Pancreas (tissue), 10 donors: ENCODE measurements at regions not wholly inside any gene's neighbourhood (a gene's known extent, or its start where the extent isn't known, plus 50 kb on each side); places are given as distances from the start of the nearest gene placed in this dataset.

Experiments
- ATAC-seq, 4 donors: fragments of 200-7000 bp; cut with Tn5 transposase; one replicate each; pipeline versions ENCODE4 v1.8.0 to v1.9.1; 2020; ENCODE audit warnings: mild to moderate bottlenecking in 4 of 4, moderate library complexity in 4 of 4
- DNase-seq, 6 donors: peaks; one replicate each; pipeline ENCODE4 v3.0.0-alpha.2; 2020
- FAIRE-seq: peaks from 2 replicates; lab custom pipeline; 2012; peaks lifted over from hg19 to GRCh38; lab: Jason Lieb, UNC
- H3K27ac ChIP-seq, 4 donors: fragments of 200-600 bp; sonication (generic); 1 replicate in 3 of 4; 2 replicates in 1 of 4; pipeline versions ENCODE4 v1.5.0 to v1.8.0; 2020
- H3K27me3 ChIP-seq, 4 donors: fragments of 200-600 bp; one replicate each; pipeline ENCODE4 v1.8.0; 2021
- H3K36me3 ChIP-seq, 3 donors: fragments of 200-600 bp; sonication (generic) in 1 of 3; one replicate each; pipeline versions ENCODE4 v1.5.0 to v1.8.0; 2020 to 2021
- H3K4me1 ChIP-seq, 3 donors: fragments of 200-600 bp; one replicate each; pipeline ENCODE4 v1.8.0; 2021
- H3K4me3 ChIP-seq, 4 donors: fragments of 200-600 bp; sonication (generic) in 2 of 4; one replicate each; pipeline versions ENCODE4 v1.5.0 to v1.8.0; 2020 to 2021
- H3K9me3 ChIP-seq, 4 donors: fragments of 200-600 bp; one replicate each; pipeline ENCODE4 v1.8.0; 2021
- CTCF ChIP-seq, 4 donors: fragments of 200-600 bp; sonication (generic) in 3 of 4; IDR thresholded peaks; one replicate each; pipeline versions ENCODE4 v1.5.0 to v1.8.0; 2021; ENCODE audit warnings: antibody characterized with exemption in 4 of 4
- WGBS, 2 donors: extraction: QIAGEN DNeasy Blood & Tissue Kit; methylation state at CpG; one replicate each; pipeline ENCODE4 v1.1.7; 2013; 5-methylcytosine and 5-hydroxymethylcytosine counted together
- intact Hi-C, 3 donors: fragments of 100-400 bp; cut with DNase I; formaldehyde crosslinking; loops; one replicate each; pipeline versions ENCODE4 v1.11.1 to v1.14.2; 2022
- donor health status: healthy with polysubstance abuse.
- donor health status: DM: no; HTN: no; CAD: no; lungs with moderate emphysema.
- donor health status: DM: no; HTN: no; CAD: no.
- donor health status: control.
- donor health status: control.
- donor health status: Bipolar disorder and iron deficiency.
- donor health status: DM: yes; HTN: yes; CAD: no.
- donor health status: DM: no; HTN: no; CAD: no.
- donor health status: DM: no; HTN: no; CAD: no.
- donor health status: DM: yes; HTN: yes; CAD: no.

DNA sequence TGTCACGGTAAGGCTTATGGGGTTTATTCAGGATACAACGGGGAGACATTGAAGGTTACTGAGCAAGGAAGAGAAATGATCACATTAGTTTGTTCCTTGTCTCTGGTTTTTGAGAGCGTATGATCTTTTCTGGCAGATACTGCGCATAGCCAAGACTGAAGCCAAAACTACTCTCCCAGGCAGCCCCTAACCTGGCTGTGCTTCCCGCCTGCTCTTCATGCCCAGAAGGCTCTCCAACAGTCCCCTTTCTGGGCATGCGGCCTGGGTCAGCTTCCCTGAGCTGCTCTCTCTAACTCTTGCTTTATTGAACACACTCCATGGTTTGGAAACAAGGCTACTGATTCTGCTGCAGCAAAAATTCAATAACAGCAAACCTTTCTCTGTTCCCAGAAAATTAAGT lies 306.6 kb downstream of the BUD13 start:
- peaks cover 0 to 5% (median 0%) of the 10 kb centered on the region in 4 donors for H3K27me3 ChIP-seq
- DNase-seq (no peak), ATAC-seq (no peak)

GRCh38 chr11:116465056-116465455 lies 307.7 kb downstream of the BUD13 start:
- Histone ChIP-seq H3K27me3 (peaks cover 0 to 5% (median 0%) of the 10 kb centered on the region in 4 donors), H3K4me1 (no peaks in the 10 kb centered on the region), H3K36me3 (no peaks in the 10 kb centered on the region), H3K4me3 (no peak overlapping the region), H3K27ac (no peak overlapping the region), H3K9me3 (no peaks in the 10 kb centered on the region)
- ATAC-seq, result no peak
- intact Hi-C loops, result no loop called here
- DNase-seq, result no peak
- no peak for FAIRE-seq
- WGBS, 2 donors, result 47 to 50% methylated on average over 4 of the region's 4 CpGs
- TF ChIP-seq CTCF (IDR thresholded peaks at IDR 0.05), result no peak

More for the DNA sequence above, 306.6 kb downstream of the BUD13 start:
- TF ChIP-seq CTCF (IDR thresholded peaks at IDR 0.05), result no peak
- no peaks in the 10 kb centered on the region for H3K9me3 ChIP-seq
- H3K27ac ChIP-seq, result no peak overlapping the region
- no peaks in the 10 kb centered on the region for H3K36me3 ChIP-seq
- no peak for FAIRE-seq
- intact Hi-C loops, result no loop called here
- no peaks in the 10 kb centered on the region for H3K4me1 ChIP-seq
- no peak overlapping the region for H3K4me3 ChIP-seq
- WGBS, 2 donors, result 85 to 86% methylated on average over 6 of the region's 6 CpGs

DNA sequence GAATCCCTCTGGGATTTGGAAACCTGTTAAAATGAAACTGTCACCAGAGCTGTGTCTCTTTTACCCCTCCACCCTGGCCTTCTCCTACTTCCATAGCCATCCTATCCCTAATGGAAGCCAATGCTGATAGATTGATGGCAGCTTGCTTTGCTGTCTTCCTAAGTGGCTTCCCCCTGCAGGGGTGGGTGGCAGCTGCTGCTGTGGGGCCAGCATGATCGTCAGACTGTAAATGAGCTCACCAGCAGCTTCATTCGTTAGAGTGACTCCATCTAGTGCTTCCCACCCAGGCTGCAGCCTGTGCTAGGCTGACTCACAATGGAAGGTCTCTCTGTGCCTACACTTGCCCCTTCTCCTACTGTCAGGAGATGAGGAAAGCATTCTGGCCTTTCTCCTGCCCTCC lies 311.0 kb downstream of the BUD13 start:
- no peaks in the 10 kb centered on the region for H3K9me3 ChIP-seq
- WGBS, 2 donors, result 50 to 54% methylated on average over 2 of the region's 2 CpGs
- TF ChIP-seq CTCF (IDR thresholded peaks at IDR 0.05), result no peak
- no peak overlapping the region for H3K27ac ChIP-seq
- H3K27me3 ChIP-seq, result no peaks in the 10 kb centered on the region
- no peaks in the 10 kb centered on the region for H3K4me1 ChIP-seq
- intact Hi-C loops, result no loop called here
- DNase-seq (no peak), ATAC-seq (no peak), FAIRE-seq (no peak)
- no peaks in the 10 kb centered on the region for H3K36me3 ChIP-seq
- H3K4me3 ChIP-seq, result no peak overlapping the region

DNA sequence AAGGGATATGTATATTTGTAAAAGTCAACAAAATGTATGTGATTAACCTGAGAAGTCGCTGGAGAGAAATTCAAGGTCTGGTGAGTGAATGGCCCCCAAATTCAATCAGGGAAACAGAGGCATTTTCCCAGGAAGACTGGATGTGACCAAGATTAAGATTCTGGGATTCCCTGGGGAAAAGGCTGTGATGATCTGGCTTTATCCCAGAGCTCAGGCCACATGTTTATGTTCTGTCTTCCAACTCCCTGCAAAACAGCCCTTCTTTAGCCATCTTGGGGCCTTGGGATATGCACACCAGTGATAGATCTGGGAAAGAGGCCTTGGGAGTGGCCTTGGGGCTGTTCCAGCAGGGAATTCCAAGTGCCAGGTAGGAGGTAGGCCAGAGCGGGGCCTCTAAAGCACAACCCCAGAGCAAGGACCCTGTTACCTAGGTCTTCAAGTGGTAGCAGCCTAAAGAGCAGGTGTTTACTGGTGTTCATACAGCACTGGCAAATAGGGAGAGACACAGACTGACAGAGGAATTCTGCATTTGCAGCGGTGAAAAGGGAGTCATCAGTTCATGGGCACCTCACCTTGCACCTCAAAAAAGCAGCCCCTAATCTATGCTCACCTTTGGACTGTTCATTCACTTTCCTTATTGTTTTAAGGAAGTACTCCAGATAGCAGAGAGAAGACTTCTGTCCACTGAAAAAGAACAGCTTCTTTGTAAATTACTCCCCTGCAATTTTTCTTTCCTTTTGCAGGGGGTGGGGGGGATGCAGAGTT lies 312.4 kb downstream of the BUD13 start:
- H3K4me1 ChIP-seq, result no peaks in the 10 kb centered on the region
- no peak for TF ChIP-seq CTCF (IDR thresholded peaks at IDR 0.05)
- ATAC-seq (no peak), FAIRE-seq (no peak), DNase-seq (no peak)
- H3K9me3 ChIP-seq, result no peaks in the 10 kb centered on the region
- H3K4me3 ChIP-seq, result no peak overlapping the region
- no peaks in the 10 kb centered on the region for H3K36me3 ChIP-seq
- intact Hi-C loops, result no loop called here
- H3K27ac ChIP-seq, result no peak overlapping the region
- 86% methylated on average over 3 of the region's 3 CpGs for WGBS, 2 donors
- no peaks in the 10 kb centered on the region for H3K27me3 ChIP-seq
